CD4-positive, alpha-beta T cell (primary cell): ENCODE measurements at regions not wholly inside any gene's neighbourhood (a gene's known extent, or its start where the extent isn't known, plus 50 kb on each side); places are given as distances from the start of the nearest gene placed in this dataset.

Experiments
- ATAC-seq: fragments of 200-7000 bp; cut with Tn5 transposase; one replicate; pipeline ENCODE4 v1.10.0; 2022; ENCODE audit warnings: mild to moderate bottlenecking; ENCODE audit not compliant: poor library complexity
- CTCF ChIA-PET: fragments of 350-600 bp; sonication (Branson Sonifier 250); formaldehyde crosslinking; loops from one replicate; lab custom pipeline; 2021; ENCODE audit warnings: antibody characterized with exemption, inconsistent platforms; lab: Charles Lee
- POLR2A ChIA-PET: fragments of 350-600 bp; sonication (Branson Sonifier 250); formaldehyde crosslinking; loops from one replicate; lab custom pipeline; 2021; ENCODE audit warnings: antibody characterized with exemption, inconsistent platforms; lab: Charles Lee
- DNase-seq, 14 experiments: peaks; one replicate each; pipeline ENCODE4 v3.0.0-alpha.2; 2013 to 2020; ENCODE audit warnings: mixed read lengths in 2 of 14
- H3K27ac ChIP-seq, 2 donors: one replicate each; pipeline versions ENCODE4 v1.5.1 to v1.7.0; 2013; ENCODE audit warnings: low read length in 2 of 2, low read depth in 1 of 2, mild to moderate bottlenecking in 1 of 2
- H3K27me3 ChIP-seq, 2 experiments: 1 replicate in 1 of 2; 2 replicates in 1 of 2; pipeline versions ENCODE4 v1.6.1 to v1.7.0; 2013; ENCODE audit warnings: low read length in 2 of 2, control low read depth in 1 of 2, mild to moderate bottlenecking in 1 of 2, moderate library complexity in 1 of 2; ENCODE audit not compliant: insufficient read depth in 2 of 2, control insufficient read depth in 1 of 2
- H3K36me3 ChIP-seq: one replicate; pipeline ENCODE4 v1.6.1; 2013; ENCODE audit warnings: low read length, control low read depth; ENCODE audit not compliant: insufficient read depth
- H3K4me1 ChIP-seq: one replicate; pipeline ENCODE4 v1.6.1; 2013; ENCODE audit warnings: low read length, control low read depth; ENCODE audit not compliant: insufficient read depth
- H3K4me3 ChIP-seq: one replicate; pipeline ENCODE4 v1.5.1; 2013; ENCODE audit warnings: mild to moderate bottlenecking, low read length, moderate library complexity
- H3K9me3 ChIP-seq, 2 experiments: 1 replicate in 1 of 2; 2 replicates in 1 of 2; pipeline versions ENCODE4 v1.6.1 to v1.7.0; 2013; ENCODE audit warnings: low read length in 2 of 2, mild to moderate bottlenecking in 2 of 2, control low read depth in 1 of 2, moderate library complexity in 1 of 2; ENCODE audit not compliant: control insufficient read depth in 1 of 2, insufficient read depth in 1 of 2
- H3K27ac Mint-ChIP-seq: one replicate; pipeline ENCODE4 v1.8.0; 2020; ENCODE audit warnings: mixed read lengths
- H3K27me3 Mint-ChIP-seq: one replicate; pipeline ENCODE4 v1.8.0; 2021; ENCODE audit warnings: mixed read lengths
- H3K36me3 Mint-ChIP-seq: one replicate; pipeline ENCODE4 v1.8.0; 2021; ENCODE audit warnings: low read depth, mixed read lengths
- H3K4me1 Mint-ChIP-seq: one replicate; pipeline ENCODE4 v1.8.0; 2021; ENCODE audit warnings: low read depth, mixed read lengths
- H3K4me3 Mint-ChIP-seq: one replicate; pipeline ENCODE4 v1.8.0; 2020; ENCODE audit warnings: mild to moderate bottlenecking, mixed read lengths
- H3K9me3 Mint-ChIP-seq: one replicate; pipeline ENCODE4 v1.8.0; 2020; ENCODE audit warnings: mixed read lengths
- CTCF ChIP-seq: fragments of 200-600 bp; IDR thresholded peaks from one replicate; pipeline ENCODE4 v1.8.0; 2022; ENCODE audit warnings: antibody characterized with exemption, mild to moderate bottlenecking
- intact Hi-C, 2 experiments: fragments of 100-400 bp; cut with DNase I in 1 of 2; cut with micrococcal nuclease in 1 of 2; formaldehyde crosslinking; loops; one replicate each; pipeline versions ENCODE4 v1.15.1 to v1.9.0; 2023 to 2025; cut with DNase I, micrococcal nuclease

DNA sequence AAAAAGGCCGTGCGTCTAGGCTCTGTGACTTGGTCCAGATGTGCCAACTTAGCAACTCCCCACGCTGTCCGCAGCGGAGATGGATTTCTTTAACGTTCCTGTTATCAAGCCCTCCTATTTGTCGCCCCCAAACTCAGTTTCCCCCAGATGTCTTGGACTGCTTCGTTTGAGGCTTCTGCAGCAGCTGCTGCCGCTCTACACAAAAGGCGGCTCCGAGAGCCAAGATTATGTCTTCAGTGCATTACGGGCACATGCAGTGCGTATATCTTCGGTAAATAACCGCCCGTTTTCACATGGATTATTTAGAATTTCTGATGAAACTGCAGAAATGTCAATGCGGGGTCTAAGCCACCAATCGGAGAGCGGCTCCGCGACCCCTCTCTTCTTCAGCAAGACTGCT lies 240.6 kb upstream of the ZFHX3 start:
- H3K4me3 Mint-ChIP-seq = no peak overlapping the region
- CTCF ChIA-PET = no interaction called here
- Histone ChIP-seq H3K27me3 (no peaks in the 10 kb centered on the region), H3K36me3 (no peaks in the 10 kb centered on the region), H3K4me3 (no peak overlapping the region), H3K4me1 (no peaks in the 10 kb centered on the region), H3K9me3 (peaks cover 0 to 24% of the 10 kb centered on the region in 2 experiments), H3K27ac (no peak overlapping the region)
- H3K9me3 Mint-ChIP-seq = no peaks in the 10 kb centered on the region
- ATAC-seq = no peak
- TF ChIP-seq CTCF = no peak
- H3K27ac Mint-ChIP-seq = no peak overlapping the region
- H3K36me3 Mint-ChIP-seq = no peaks in the 10 kb centered on the region
- no peaks in the 10 kb centered on the region for H3K27me3 Mint-ChIP-seq
- POLR2A ChIA-PET = no interaction called here
- H3K4me1 Mint-ChIP-seq = no peaks in the 10 kb centered on the region
- intact Hi-C loops = no loop called here
- no peak for DNase-seq

- Histone ChIP-seq H3K4me3 (no peak overlapping the region), H3K9me3 (peaks cover 0 to 24% of the 10 kb centered on the region in 2 experiments), H3K27ac (no peak overlapping the region), H3K36me3 (no peaks in the 10 kb centered on the region), H3K27me3 (no peaks in the 10 kb centered on the region), H3K4me1 (no peaks in the 10 kb centered on the region)
- intact Hi-C loops = no loop called here
- DNase-seq (no peak), ATAC-seq (no peak)
- POLR2A ChIA-PET = no interaction called here
- no peaks in the 10 kb centered on the region for H3K36me3 Mint-ChIP-seq
- H3K4me1 Mint-ChIP-seq = no peaks in the 10 kb centered on the region
- no peak overlapping the region for H3K27ac Mint-ChIP-seq
- H3K9me3 Mint-ChIP-seq = no peaks in the 10 kb centered on the region
- CTCF ChIA-PET = no interaction called here
- TF ChIP-seq CTCF = no peak
- no peaks in the 10 kb centered on the region for H3K27me3 Mint-ChIP-seq
- no peak overlapping the region for H3K4me3 Mint-ChIP-seq
Observed at GRCh38 chr16:73287859-73288405, 240.0 kb upstream of the ZFHX3 start.

DNA sequence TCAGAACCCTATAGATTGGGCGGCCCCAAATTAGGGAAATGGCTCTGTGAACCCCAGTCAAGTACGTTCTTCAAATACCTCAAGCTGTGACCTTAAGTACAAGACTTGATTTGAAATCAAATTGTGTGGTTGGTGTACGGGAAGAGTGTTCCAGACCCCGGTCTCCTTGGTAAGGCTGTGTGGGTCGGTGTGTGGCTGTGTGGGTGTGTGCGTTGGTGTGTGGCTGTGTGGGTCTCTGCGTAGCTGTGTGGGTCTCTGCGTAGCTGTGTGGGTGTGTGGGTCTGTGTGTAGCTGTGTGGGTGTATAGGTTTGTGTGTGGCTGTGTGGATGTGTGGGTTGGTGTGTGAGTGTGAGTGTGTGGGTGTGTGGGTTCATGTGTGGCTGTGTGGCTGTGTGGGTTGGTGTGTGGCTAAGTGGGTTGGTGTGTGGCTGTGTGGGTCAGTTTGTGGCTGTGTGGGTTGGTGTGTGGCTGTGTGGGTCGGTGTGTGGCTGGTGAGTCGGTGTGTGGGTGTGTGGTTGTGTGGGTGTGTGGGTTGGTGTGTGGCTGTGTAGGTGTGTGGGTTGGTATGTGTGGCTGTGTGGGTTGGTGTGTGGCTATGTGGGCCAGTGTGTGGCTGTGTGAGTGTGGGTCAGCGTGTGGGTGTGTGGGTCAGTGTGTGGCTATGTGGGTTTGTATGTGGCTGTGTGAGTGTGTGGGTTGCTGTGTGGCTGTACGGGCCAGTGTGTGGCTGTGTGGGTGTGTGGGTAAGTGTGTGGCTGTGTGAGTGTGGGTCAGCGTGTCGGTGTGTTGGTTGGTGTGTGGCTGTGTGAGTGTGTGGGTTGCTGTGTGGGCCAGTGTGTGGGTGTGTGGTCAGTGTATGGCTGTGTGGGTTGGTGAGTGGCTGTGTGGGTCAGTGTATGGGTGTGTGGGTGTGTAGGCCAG lies 238.7 kb upstream of the ZFHX3 start:
- DNase-seq (no peak), ATAC-seq (no peak)
- Mint-ChIP-seq H3K4me3 (no peak overlapping the region), H3K9me3 (no peaks in the 10 kb centered on the region), H3K27me3 (no peaks in the 10 kb centered on the region), H3K27ac (no peak overlapping the region), H3K36me3 (no peaks in the 10 kb centered on the region), H3K4me1 (no peaks in the 10 kb centered on the region)
- H3K4me3 ChIP-seq = no peak overlapping the region
- intact Hi-C loops = no loop called here
- no peak for TF ChIP-seq CTCF
- POLR2A ChIA-PET = no interaction called here
- no peaks in the 10 kb centered on the region for H3K27me3 ChIP-seq
- H3K4me1 ChIP-seq = no peaks in the 10 kb centered on the region
- H3K9me3 ChIP-seq = peaks cover 0 to 24% of the 10 kb centered on the region in 2 experiments
- CTCF ChIA-PET = no interaction called here
- no peak overlapping the region for H3K27ac ChIP-seq
- no peaks in the 10 kb centered on the region for H3K36me3 ChIP-seq
